Heart right ventricle (tissue), 16 donors: ENCODE measurements at regions not wholly inside any gene's neighbourhood (a gene's known extent, or its start where the extent isn't known, plus 50 kb on each side); places are given as distances from the start of the nearest gene placed in this dataset.

Experiments used
- ATAC-seq, 8 donors: fragments of 200-7000 bp; cut with Tn5 transposase; one replicate each; pipeline ENCODE4 v1.9.1; 2020; ENCODE audit warnings: mild to moderate bottlenecking in 8 of 8, moderate library complexity in 8 of 8, moderate number of reproducible peaks in 1 of 8
- DNase-seq, 2 donors: peaks; one replicate each; pipeline ENCODE4 v3.0.0-alpha.2; 2020
- H3K27ac ChIP-seq, 10 donors: fragments of 200-600 bp; sonication (generic) in 2 of 10; one replicate each; pipeline versions ENCODE4 v1.5.0 to v1.8.0; 2020 to 2022; ENCODE audit warnings: mild to moderate bottlenecking in 3 of 10
- H3K27me3 ChIP-seq, 7 donors: fragments of 200-600 bp; one replicate each; pipeline ENCODE4 v1.8.0; 2021 to 2022; ENCODE audit warnings: mild to moderate bottlenecking in 2 of 7
- H3K36me3 ChIP-seq, 9 donors: fragments of 200-600 bp; sonication (generic) in 1 of 9; one replicate each; pipeline versions ENCODE4 v1.5.0 to v1.8.0; 2020 to 2022; ENCODE audit warnings: mild to moderate bottlenecking in 2 of 9
- H3K4me1 ChIP-seq, 9 donors: fragments of 200-600 bp; sonication (generic) in 1 of 9; one replicate each; pipeline versions ENCODE4 v1.5.0 to v1.8.0; 2020 to 2022; ENCODE audit warnings: mild to moderate bottlenecking in 4 of 9
- H3K4me3 ChIP-seq, 10 donors: fragments of 200-600 bp; sonication (generic) in 2 of 10; one replicate each; pipeline versions ENCODE4 v1.5.0 to v1.8.0; 2020 to 2022; ENCODE audit warnings: mild to moderate bottlenecking in 7 of 10, moderate library complexity in 2 of 10
- H3K9me3 ChIP-seq, 11 donors: fragments of 200-600 bp in 10 of 11; sonication (generic) in 2 of 11; one replicate each; pipeline versions ENCODE4 v1.5.0 to v1.8.0; 2013 to 2022; ENCODE audit warnings: mild to moderate bottlenecking in 2 of 11, control low read depth in 1 of 11, moderate library complexity in 1 of 11
- CTCF ChIP-seq, 9 donors: fragments of 200-600 bp; sonication (generic) in 2 of 9; IDR thresholded peaks; one replicate each; pipeline versions ENCODE4 v1.5.0 to v1.8.0; 2021 to 2022; ENCODE audit warnings: antibody characterized with exemption in 9 of 9, mild to moderate bottlenecking in 5 of 9, moderate library complexity in 1 of 9
- WGBS, 2 donors: extraction: QIAGEN DNeasy Blood & Tissue Kit; methylation state at CpG; one replicate each; pipeline ENCODE4 v1.1.7; 2013; ENCODE audit warnings: inconsistent platforms in 1 of 2; 5-methylcytosine and 5-hydroxymethylcytosine counted together
- intact Hi-C, 10 donors: fragments of 100-400 bp; cut with DNase I; formaldehyde crosslinking; loops; one replicate each; pipeline versions ENCODE4 v1.11.1 to v1.14.2; 2022
- donor health status: Arrhythmogenic right ventricular cardiomyopathy.
- donor health status: ischemic (EF 13 %, LVEDD 7.1; RV severe dilation, severe dysfunction).
- donor health status: healthy with polysubstance abuse.
- donor health status: DM: no; HTN: yes; CAD: no.
- donor health status: DM: no; HTN: no; CAD: no.
- donor health status: ischemic (EF 25% LVEDD 6.9; RV normal size, moderate dysfunction).
- donor health status: ischemic (EF 25% LVEDD 5.7; RV mildly dilated, moderate dysfunction).
- donor health status: healthy.
- donor health status: DM: yes; HTN: yes; CAD: no.
- donor health status: Ischemic cardiomyopathy.
- donor health status: ischemic (EF 35%, LVEDD 5.7; RV mildly dilated, moderate dysfunction).
- donor health status: nonischemic (EF 11% LVEDD 7.7; RV severe dilation, severe dysfunction).
- donor health status: DM: yes; HTN: yes; CAD: no.
- donor health status: PGD.
- donor health status: ischemic (EF 29% LVEDD 5.4; RV normal size, mild dysfunction).
- donor health status: nonischemic (EF 23%, LVEDD 6.1; RV moderate dilation, normal function).

GRCh38 chr13:38636761-38637160 lies 50.1 kb upstream of the FREM2 start:
- intact Hi-C loops, result no loop called here
- Histone ChIP-seq H3K27ac (no peak overlapping the region), H3K4me3 (no peak overlapping the region), H3K36me3 (no peaks in the 10 kb centered on the region), H3K9me3 (no peaks in the 10 kb centered on the region), H3K27me3 (peaks cover 0 to 21% (median 0%) of the 10 kb centered on the region in 7 donors), H3K4me1 (no peaks in the 10 kb centered on the region)
- no peak for TF ChIP-seq CTCF (IDR thresholded peaks at IDR 0.05)
- ATAC-seq (no peak), DNase-seq (no peak)
- WGBS, 2 donors, result 51 to 52% methylated on average over 2 of the region's 2 CpGs
